ENCODE measurements at regions not wholly inside any gene's neighbourhood (a gene's known extent, or its start where the extent isn't known, plus 50 kb on each side); places are given as distances from the start of the nearest gene placed in this dataset.

GRCh38 chr3:111244760-111245159 lies 173.1 kb downstream of the NECTIN3 start:
- Histone ChIP-seq H3K27me3 (no peaks in the 10 kb centered on the region), H3K27ac (no peak overlapping the region), H3K9me3 (peaks cover 0 to 4% of the 10 kb centered on the region in 2 donors), H3K4me1 (no peaks in the 10 kb centered on the region), H3K4me3 (no peak overlapping the region), H3K36me3 (no peaks in the 10 kb centered on the region)
- WGBS, 2 donors (ENCODE audit: low coverage in 1 of 2): 61% methylated on average over 1 of the region's 1 CpG; no CpG with 5 or more reads in 1 of the 2 donors
- in situ Hi-C loops (cut with MboI; ENCODE audit: low pct_ligation_motif_present in 1 of 4, low pct_unique_long_range_greater_than_20kb in 1 of 4, low sequenced_read_pairs in 3 of 4): no loop called here
- no peak for TF ChIP-seq CTCF (IDR thresholded peaks at IDR 0.05)
- no peak for TF ChIP-seq EP300 (IDR thresholded peaks at IDR 0.05; ENCODE audit: low read depth)
- no peak for TF ChIP-seq POLR2A (IDR thresholded peaks at IDR 0.05)
- intact Hi-C loops (cut with DNase I; ENCODE audit: low total_unique reads): no loop called here
- DNase-seq: no peak

- no peak for DNase-seq
- Histone ChIP-seq H3K4me3 (no peak overlapping the region), H3K36me3 (no peaks in the 10 kb centered on the region), H3K9me3 (peaks cover 0 to 4% of the 10 kb centered on the region in 2 donors), H3K27ac (no peak overlapping the region), H3K27me3 (no peaks in the 10 kb centered on the region), H3K4me1 (no peaks in the 10 kb centered on the region)
- TF ChIP-seq POLR2AphosphoS5 (IDR thresholded peaks at IDR 0.05) (no peak), EP300 (IDR thresholded peaks at IDR 0.05; ENCODE audit: low read depth) (no peak), CTCF (IDR thresholded peaks at IDR 0.05) (no peak), POLR2A (IDR thresholded peaks at IDR 0.05) (no peak)
- 90% methylated on average over 3 to 7 of the region's 7 CpGs for WGBS, 2 donors (ENCODE audit: low coverage in 1 of 2)
- in situ Hi-C loops (cut with MboI; ENCODE audit: low pct_ligation_motif_present in 1 of 4, low pct_unique_long_range_greater_than_20kb in 1 of 4, low sequenced_read_pairs in 3 of 4): no loop called here
- intact Hi-C loops (cut with DNase I; ENCODE audit: low total_unique reads): no loop called here
These were observed 175.5 kb downstream of the NECTIN3 start for GRCh38 chr3:111246967-111247760.

GRCh38 chr3:111248406-111248805 lies 176.8 kb downstream of the NECTIN3 start:
- H3K4me3 ChIP-seq: no peak overlapping the region
- in situ Hi-C loops (cut with MboI; ENCODE audit: low pct_ligation_motif_present in 1 of 4, low pct_unique_long_range_greater_than_20kb in 1 of 4, low sequenced_read_pairs in 3 of 4): no loop called here
- intact Hi-C loops (cut with DNase I; ENCODE audit: low total_unique reads): no loop called here
- no peak overlapping the region for H3K27ac ChIP-seq
- no peaks in the 10 kb centered on the region for H3K4me1 ChIP-seq
- no peak for DNase-seq
- no peaks in the 10 kb centered on the region for H3K27me3 ChIP-seq
- H3K36me3 ChIP-seq: no peaks in the 10 kb centered on the region
- H3K9me3 ChIP-seq: peaks cover 0 to 2% of the 10 kb centered on the region in 2 donors
- TF ChIP-seq CTCF (IDR thresholded peaks at IDR 0.05) (no peak), EP300 (IDR thresholded peaks at IDR 0.05; ENCODE audit: low read depth) (no peak), POLR2AphosphoS5 (IDR thresholded peaks at IDR 0.05) (no peak), POLR2A (IDR thresholded peaks at IDR 0.05) (no peak)
- 60 to 75% methylated on average over 1 of the region's 1 CpG for WGBS, 2 donors (ENCODE audit: low coverage in 1 of 2)

- Histone ChIP-seq H3K27ac (no peak overlapping the region), H3K4me1 (no peaks in the 10 kb centered on the region), H3K4me3 (no peak overlapping the region), H3K27me3 (no peaks in the 10 kb centered on the region), H3K36me3 (no peaks in the 10 kb centered on the region), H3K9me3 (no peaks in the 10 kb centered on the region)
- intact Hi-C loops (cut with DNase I; ENCODE audit: low total_unique reads) (no loop called here), in situ Hi-C loops (cut with MboI; ENCODE audit: low pct_ligation_motif_present in 1 of 4, low pct_unique_long_range_greater_than_20kb in 1 of 4, low sequenced_read_pairs in 3 of 4) (no loop called here)
- no peak for TF ChIP-seq EP300 (IDR thresholded peaks at IDR 0.05; ENCODE audit: low read depth)
- TF ChIP-seq POLR2AphosphoS5 (IDR thresholded peaks at IDR 0.05): no peak
- no peak for TF ChIP-seq CTCF (IDR thresholded peaks at IDR 0.05)
- no peak for TF ChIP-seq POLR2A (IDR thresholded peaks at IDR 0.05)
- no peak for DNase-seq
These were observed 177.8 kb downstream of the NECTIN3 start for GRCh38 chr3:111249421-111249820.
